HG03196 (cell line): ENCODE measurements at regions not wholly inside any gene's neighbourhood (a gene's known extent, or its start where the extent isn't known, plus 50 kb on each side); places are given as distances from the start of the nearest gene placed in this dataset.
"Not testable (repeated sequence)": the region's sequence is repeated elsewhere in the genome, so short reads cannot be mapped to it uniquely, and the experiment has no call there.

Experiments
- ATAC-seq: cut with Tn5 transposase; IDR thresholded peaks from one replicate; pipeline ENCODE4 v1.9.1; 2021; ENCODE audit not compliant: unreplicated experiment

DNA sequence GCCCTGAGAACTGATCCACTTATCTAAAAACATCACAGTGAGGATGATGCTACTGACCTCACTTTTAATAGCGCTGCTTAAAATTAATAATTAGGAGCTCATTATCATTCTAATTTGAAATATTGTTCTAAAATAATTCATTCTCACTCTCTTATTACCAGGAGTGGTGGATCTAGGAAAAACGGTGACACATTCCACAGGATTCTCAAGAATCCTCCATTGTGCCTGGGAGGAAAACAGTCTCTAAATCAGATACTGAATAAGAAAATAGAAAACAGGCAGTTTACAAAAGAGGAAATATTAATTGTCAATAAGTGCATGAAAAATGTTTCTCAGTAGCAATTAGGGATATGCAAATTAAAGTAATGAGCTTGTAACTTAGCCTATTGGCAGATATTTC, 187.4 kb downstream of the TENT5A start:
- ATAC-seq = no peak

DNA sequence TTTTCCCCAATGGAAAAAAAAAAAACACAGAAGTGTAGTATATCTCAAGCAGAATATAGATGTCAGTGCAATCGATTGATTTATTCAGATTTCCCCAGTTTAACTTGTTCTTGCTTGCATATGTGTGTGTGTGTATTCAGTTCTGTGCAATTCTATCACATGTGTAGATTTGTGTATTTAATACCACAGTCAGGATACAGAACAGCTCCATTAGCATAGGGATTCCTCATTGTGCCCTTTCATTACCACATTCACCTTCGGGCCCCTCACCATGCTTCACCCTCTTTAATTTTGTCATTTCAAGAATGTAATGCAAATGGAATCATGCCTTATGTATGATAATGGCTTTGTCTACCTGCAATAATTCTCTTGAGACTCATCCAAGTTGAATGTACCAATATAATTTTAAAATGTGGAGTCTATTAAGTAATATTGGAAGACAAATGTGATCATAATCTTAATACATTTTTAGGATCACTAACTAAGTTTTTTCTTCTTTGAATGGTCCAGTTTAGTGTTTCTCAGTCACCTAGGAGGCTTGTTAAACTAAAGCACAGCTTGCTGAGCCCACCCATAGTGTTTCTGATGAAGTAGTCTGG, 187.9 kb downstream of the TENT5A start:
- ATAC-seq = no peak

DNA sequence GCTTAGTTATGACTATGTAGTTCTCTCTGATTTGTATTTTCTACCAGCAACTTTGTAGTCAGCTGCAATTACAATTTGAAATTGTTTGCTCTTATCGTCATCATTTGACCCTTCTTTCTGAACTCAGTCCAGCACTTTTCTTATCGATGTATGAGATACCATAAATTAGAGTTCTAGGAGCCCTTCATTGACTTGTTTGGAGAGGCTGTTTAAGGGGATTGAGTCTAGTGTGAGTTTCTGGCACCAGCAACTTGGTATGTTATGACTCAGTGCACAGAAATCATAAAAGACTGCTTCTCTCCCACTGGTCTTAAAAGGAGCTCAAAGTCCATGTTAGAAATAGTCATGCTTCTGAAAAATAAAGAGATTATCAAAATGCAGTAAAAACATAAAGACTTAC, 190.3 kb downstream of the TENT5A start:
- ATAC-seq = no peak

DNA sequence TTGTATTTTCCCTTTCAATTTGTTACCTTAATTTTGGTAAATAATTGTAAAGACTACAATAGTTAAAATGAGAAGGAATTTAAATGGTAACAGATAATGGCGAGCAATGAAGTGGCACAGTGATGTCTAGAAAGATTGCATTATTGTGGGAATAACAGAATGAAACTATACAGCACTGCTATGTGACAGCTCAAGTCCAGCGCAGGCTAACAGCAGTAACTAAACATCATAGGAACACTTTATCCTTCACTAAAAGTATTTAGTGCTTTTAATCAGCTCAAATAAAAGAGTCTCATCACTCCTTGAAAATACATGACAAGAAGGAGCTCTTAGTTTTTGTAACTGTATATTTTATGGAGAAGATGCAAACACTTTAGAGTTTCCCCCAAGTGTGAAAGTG, 190.8 kb downstream of the TENT5A start:
- ATAC-seq = no peak

DNA sequence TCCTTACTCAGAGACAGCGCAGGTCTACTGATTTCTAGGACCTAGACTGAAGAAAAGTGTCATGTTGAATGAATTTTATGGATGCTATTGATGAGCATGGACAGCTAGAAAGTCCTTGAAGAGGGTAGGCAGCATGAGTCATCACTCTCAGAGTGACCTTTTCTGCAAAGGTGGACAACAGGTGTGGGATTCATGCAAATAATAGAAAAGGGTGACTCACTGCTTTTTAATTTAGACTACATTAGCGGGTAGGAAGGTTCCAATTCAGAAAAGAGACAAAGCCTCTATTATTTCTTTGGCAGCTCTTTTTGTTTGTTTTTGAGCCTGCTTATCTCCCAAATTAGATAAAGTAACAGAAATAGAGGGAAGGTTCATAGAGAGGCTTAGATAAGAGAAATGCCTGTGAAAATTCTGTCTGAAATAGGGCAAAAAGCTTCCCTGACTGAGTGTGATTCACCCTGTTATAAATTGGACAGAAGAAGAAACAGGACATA, 191.4 kb downstream of the TENT5A start:
- ATAC-seq = no peak

DNA sequence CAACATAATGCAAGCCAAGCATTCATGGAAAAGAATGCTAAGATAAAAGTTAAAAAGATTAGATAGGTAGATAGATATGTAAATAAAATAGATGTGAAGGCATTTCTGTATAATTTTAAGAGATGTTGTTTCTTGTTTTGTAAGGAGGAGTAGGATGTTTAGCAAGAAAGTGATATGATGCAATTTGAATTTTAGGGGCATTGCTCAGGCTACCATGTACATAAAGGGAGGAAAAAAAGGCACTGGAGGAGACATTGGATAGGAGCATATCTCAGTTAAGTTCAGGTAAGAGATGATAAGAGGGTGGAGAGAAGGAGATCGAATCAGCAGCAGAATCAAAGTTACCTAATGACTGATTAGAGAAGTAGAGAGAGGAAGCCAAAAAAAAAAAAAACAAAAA, 194.7 kb downstream of the TENT5A start:
- no peak for ATAC-seq

DNA sequence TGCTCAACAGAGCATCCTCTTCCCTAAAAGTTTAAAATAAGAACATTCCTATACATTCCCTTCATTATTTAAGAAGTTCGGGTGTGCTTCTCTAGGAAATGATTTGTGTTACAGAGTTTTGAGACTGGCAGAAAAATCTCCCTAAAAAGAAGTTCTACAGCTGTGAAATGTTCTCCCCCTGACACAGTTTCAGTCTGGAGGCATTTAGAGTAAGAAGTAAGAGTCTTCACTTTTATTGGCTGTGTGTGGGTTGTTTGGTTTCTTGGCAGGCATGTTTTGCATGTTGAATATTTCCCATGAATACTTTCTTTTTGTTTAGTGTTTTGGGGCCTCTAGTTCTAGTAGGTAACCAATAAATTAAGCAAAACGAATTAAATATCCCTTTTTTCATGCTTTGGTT, 195.9 kb downstream of the TENT5A start:
- ATAC-seq = no peak

DNA sequence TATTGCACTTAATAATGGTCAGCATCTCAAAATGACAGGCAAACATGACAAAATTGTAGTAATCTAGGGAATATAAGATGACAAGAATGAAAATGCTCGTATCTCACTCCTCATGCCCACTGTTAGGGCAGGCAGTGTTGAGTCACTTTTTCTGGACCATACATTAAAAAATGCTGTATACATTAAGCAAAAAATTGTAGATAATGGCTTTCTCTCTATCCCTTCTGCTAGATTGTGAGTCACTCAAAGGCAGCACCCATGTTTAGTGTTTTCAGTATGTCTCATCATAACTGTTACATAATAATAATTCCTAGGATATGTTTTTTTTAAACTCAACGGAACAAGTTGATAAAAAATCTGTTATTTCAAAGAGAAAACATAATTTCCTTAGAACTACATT, 199.3 kb downstream of the TENT5A start:
- ATAC-seq = no peak

DNA sequence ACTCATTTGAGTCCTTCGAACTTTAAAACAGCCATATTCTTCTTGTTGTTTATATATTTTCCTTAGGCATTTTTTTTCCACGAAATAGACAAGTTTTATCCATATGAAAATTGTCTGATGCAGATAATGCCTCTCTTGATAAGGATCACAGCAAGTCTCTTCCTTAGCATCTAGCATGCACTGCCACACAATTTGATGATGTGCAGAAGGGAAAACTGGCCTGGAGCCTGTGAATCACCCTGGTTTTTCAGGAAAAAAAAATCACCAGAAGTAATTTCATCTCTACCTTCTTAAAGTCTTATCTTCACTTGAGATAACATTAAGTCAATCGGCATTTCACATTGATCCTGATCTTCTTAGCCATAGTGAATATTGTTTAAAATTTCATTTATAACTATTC, 199.8 kb downstream of the TENT5A start:
- ATAC-seq = no peak

DNA sequence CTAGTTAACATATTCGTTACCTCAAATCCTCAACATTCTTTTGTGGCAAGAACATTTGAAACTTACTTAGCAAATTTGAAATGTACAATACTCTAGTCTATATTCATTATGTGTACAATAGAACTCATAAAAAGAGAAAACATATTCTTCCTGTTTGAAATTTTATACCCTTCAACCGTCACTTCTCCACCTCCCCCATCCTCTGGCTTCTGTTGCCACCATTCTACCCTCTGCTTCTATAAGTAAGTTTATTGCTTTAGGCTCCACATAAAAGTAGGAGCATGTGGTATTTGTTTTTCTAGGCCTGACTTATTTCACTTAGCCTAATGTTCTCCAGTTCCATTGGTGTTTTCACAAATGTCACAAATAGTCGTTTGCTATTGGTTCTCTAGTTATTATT, 205.3 kb downstream of the TENT5A start:
- no peak for ATAC-seq

DNA sequence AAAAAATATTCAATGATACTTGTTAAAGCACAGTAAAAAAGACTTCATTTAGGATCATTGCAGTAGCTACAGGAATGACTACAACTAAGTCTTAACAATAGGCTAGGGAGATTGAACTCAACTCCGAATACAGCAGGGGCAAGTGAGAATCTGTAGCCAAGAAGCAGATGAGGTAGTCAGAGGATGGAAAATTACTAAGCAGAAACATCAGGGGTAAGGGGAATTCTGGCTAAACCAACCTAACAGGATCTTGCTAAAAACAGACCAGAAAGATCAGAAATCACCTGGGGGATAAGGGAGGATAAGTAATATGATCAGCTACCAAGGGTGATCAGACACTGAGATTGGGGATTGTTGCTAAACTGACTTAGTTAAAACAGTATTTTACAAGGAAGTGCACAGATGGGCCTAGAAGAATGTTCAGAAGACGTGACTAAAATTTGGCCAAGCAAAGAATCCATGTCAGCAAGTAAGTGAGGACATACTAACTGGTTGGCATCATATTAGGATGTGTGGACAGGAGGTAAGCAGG, 217.5 kb downstream of the TENT5A start:
- ATAC-seq = no peak

DNA sequence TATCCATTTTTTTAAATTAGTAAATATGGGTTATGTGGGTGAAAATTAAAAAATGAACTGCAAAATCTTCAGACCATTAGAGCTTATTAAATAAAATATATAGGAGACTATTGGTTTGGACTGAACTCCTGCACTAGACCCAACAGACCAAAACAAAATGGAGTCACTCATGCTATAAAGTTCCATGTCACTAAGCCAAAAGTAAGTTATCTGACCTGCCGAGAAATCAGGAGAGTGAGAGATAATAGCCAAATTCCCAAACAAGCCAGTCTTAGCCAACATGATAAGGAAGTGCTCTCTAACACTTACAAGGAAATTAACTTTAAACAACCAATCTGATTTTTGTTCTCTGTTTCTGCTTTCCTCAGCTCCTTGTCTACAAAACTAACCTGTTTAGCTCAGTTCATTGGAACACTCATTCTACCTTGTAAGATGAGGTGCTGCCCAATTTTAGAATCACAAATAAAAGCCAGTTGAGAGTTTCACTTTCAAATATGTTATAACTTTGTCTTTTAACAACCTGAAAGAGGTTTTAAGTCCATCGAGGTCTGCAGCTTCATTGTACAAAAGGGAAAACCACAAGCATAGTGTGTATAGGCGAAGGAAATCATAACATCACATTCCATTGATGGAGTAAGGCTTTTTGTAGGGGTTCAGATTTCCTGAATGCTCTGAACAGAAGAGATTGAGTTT, 220.5 kb downstream of the TENT5A start:
- ATAC-seq = no peak

DNA sequence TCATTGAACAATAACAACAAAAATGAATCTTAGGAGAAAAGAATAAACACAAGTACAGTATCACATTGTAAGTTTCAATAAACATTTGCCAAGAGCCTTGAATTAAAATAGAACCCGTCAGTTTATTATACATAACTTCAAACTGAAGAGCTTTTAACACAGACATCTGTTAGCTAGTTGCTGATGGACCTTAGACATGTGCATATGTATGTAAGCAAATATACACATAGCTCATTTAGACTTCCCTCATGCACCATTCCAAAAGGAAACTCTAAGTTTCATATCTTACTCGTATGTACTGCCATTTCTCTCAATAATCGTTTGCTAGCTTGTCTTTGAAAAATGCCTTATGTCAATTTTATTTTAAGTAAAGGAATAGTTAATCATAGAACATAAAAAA, 235.0 kb downstream of the TENT5A start:
- ATAC-seq = no peak

DNA sequence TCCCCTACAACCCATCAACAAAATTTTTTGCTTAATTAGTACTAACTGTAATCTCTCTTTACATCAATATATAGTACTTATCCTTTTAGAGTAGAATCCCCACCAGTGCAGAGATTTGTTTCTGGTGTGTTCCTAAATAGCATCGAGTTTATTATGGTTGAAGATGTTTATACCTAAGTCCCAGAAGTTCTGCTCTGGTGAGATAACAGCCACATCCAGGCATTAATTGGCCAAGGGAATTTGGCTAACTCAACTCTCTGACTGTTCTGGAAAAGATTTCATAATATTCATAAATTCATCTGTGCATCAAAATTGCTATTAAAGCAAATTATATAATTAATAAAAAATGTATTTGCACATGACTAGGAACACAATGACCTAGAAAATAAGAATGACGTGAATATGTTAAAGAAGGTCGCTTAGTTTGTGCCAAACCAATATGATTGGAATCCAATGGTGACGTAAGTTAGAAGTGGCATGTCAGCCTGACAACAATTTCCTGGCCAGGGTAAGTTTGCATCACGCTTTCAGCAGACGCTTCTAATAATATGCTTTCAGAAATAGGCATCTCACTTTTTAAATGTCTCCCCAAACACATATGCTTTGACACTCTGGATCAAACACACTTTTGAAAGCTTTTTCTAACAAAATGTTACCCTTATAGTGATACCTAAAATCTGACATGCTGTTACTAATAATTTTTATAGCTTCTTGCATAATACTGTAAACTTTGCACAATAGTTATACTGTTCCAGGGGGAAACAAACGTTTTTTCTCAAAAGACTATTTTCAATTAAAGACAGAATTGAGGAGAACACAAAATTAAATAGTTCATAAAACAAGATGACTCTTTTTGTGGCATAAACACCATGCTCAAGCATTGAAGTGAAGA, 236.7 kb downstream of the TENT5A start:
- ATAC-seq = no peak

DNA sequence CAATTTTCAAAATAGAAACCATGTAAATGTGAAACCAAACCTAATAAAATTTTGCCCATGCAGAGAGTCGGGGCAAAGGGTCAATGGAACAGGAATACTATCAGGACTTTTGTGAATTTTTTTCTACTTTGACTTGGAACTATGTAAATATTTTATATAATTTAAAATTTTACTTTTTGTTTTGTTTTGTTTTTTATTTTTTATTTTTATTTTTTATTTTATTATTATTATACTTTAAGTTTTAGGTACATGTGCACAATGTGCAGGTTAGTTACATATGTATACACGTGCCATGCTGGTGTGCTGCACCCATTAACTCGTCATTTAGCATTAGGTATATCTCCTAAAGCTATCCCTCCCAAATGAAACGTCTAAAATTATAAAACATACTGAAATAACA, 238.3 kb downstream of the TENT5A start:
- not testable (repeated sequence) for ATAC-seq

DNA sequence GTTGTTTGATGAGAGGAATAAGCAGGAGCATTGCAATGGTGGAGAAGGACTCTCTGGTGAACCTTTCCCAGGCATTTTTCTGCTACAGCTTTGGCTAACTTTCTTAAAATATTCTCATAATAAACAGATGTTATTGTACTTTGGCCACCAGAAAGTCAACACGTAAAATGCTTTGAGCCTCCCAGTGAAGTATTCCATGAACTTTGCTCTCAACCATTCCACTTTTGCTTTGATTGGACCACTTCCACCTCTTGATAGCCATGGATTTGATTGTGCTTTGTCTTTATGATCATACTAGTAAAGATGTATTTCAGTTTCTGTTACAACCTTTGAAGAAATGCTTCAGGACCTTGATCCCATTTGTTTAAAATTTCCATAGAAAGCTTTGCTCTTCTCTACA, 241.1 kb downstream of the TENT5A start:
- ATAC-seq = no peak

DNA sequence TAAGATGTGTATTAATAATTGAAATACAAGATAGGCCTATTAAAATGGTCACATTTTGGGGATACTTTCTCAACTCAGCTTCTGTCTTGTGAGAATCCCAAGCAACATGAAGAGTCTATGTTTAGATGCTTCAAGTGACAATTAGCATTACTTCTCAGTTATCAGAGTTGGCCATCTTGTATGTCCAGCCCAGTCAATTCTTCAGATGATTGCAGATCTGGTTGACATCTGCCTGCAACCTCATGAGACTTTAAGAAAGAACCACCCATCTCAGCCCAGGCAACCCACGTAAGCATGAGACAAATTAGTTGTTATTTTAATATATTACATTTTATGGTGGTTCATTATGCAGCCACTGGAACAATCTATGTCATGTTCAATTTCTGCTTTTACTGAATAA, 256.5 kb downstream of the TENT5A start:
- no peak for ATAC-seq

DNA sequence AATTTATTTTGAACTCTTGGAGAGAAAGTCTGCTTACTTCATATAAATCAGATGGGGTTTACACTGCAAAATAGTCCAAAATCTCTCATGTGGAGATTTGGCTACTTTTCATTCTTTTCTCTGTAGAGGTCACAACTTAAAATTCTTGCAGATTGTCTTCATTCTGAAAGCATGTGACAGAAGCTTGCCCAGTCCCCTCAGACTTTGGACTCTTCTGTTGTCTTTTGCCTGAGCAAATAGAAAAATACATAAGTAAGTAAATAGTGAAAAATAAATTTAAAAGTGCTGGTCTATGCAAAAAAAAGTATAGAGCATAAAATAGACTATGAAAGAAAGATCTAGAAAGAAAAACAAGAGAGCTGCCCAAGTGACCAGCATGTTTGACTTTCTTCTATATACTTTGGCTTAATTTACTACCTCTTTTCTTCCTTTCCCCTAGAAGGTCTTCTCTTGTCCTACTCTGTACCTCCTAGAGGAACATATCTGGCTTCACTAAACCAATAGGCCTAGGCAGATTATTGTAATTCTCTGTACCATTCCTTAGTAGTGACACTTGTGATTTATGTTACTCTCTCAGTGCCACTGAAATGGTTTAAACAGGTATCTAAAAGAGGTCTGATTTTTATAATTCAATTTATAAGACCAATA, 260.9 kb downstream of the TENT5A start:
- no peak for ATAC-seq

DNA sequence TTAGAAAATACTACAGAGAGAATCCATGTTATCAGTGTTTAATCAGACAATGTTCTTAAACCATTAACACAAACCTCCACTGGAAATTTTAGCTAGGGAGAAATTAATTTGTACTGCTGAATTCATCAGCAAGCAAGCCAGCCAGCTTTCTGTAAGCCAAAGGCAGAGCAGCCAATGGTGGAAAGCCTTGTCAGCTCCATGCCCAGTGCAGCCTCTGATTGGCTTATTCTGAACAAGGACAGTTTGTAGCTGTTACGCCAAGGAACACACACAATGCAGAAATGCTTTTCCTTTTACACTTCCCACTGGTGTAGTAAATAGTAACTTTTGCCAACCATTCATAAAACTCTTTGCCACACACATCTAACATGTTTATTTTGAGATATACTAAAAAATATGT, 265.0 kb downstream of the TENT5A start:
- no peak for ATAC-seq

DNA sequence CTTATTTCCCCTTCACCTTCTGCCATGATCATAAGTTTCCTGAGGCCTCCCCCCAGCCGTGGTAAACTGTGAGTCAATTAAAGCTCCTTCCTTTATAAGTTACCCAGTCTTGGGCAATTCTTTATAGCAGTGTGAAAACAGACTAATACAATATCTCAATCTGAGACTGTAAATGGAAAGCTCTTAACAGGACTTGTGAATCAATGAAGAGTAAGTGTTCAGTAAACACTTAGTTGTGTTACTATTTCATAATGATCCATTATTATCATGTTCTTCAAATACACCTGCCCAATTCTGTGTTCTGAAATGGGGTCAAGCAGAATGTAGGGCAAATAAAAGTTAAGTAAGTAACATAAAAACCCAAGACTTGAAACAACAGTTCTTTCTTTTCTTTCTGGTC, 266.2 kb downstream of the TENT5A start:
- no peak for ATAC-seq

DNA sequence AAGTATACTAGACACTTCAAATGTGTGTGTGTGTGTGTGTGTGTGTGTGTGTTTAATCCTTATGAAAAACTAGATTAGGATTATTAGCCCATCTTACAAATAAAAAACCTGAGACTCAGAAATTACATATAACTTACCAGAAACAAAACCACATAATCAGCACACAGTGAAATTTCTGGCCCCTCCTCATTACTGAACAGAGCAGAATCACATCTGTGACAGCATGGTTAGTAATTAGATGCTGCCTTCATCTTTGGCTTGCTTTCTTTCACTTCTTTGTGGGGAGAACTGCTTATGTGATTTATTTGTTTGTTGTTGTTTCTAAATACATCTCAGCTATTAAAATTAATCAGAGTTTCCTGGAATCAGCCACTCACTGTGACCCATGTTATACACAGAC, 267.1 kb downstream of the TENT5A start:
- no peak for ATAC-seq
